ENCODE measurements at regions not wholly inside any gene's neighbourhood (a gene's known extent, or its start where the extent isn't known, plus 50 kb on each side); places are given as distances from the start of the nearest gene placed in this dataset.

GRCh38 chr3:94573337-94573736, 510.5 kb downstream of the NSUN3 start:
- no peak overlapping the region for H3K4me3 Mint-ChIP-seq
- H3K27me3 Mint-ChIP-seq (ENCODE audit: insufficient read depth), result no peaks in the 10 kb centered on the region
- no peak for DNase-seq
- TF ChIP-seq, protein P1, sequence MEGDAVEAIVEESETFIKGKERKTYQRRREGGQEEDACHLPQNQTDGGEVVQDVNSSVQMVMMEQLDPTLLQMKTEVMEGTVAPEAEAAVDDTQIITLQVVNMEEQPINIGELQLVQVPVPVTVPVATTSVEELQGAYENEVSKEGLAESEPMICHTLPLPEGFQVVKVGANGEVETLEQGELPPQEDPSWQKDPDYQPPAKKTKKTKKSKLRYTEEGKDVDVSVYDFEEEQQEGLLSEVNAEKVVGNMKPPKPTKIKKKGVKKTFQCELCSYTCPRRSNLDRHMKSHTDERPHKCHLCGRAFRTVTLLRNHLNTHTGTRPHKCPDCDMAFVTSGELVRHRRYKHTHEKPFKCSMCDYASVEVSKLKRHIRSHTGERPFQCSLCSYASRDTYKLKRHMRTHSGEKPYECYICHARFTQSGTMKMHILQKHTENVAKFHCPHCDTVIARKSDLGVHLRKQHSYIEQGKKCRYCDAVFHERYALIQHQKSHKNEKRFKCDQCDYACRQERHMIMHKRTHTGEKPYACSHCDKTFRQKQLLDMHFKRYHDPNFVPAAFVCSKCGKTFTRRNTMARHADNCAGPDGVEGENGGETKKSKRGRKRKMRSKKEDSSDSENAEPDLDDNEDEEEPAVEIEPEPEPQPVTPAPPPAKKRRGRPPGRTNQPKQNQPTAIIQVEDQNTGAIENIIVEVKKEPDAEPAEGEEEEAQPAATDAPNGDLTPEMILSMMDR (IDR thresholded peaks at IDR 0.05), result no peak
- no peaks in the 10 kb centered on the region for H3K4me1 Mint-ChIP-seq (ENCODE audit: low read depth)
- no peak overlapping the region for H3K27ac Mint-ChIP-seq
- H3K9me3 Mint-ChIP-seq, result peaks cover 24% of the 10 kb centered on the region
- no peaks in the 10 kb centered on the region for H3K36me3 Mint-ChIP-seq (ENCODE audit: low read depth)

- Mint-ChIP-seq H3K27me3 (ENCODE audit: insufficient read depth) (no peaks in the 10 kb centered on the region), H3K4me3 (no peak overlapping the region), H3K27ac (no peak overlapping the region), H3K9me3 (peaks cover 8% of the 10 kb centered on the region), H3K36me3 (ENCODE audit: low read depth) (no peaks in the 10 kb centered on the region), H3K4me1 (ENCODE audit: low read depth) (no peaks in the 10 kb centered on the region)
- DNase-seq, result no peak
- TF ChIP-seq, protein P1 (IDR thresholded peaks at IDR 0.05), result no peak
These were observed 524.4 kb downstream of the NSUN3 start for GRCh38 chr3:94587291-94587690.

DNA sequence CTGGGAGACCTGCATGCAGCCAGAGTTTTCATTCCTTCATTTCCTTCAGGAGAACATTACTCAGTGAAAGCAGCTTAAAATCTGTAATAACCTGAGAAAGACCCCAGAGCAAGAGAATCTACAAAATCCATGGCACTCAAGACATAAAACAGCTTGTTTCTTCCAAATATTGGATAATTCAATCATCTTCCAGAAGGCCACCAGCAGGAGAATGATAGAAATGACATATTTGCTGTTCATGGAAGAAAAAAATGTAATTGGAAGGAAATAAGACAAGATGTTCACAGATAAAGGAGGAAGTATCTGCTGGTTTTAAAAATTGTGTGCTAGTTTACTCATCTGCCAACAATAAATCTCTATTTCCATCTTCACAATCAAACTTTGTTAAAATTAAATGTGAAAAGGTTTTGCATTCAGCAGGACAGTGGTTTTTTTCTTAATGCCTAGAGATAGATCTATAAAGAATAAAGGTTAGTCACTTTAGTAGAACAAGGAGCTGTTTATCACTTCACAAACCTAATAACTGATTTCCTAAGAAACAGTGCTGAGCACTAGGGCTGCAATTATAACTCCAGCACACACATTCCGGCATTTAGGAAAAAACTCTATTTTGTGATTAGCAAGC, 530.8 kb downstream of the NSUN3 start:
- TF ChIP-seq, protein P1 (IDR thresholded peaks at IDR 0.05), result no peak
- H3K27ac Mint-ChIP-seq, result no peak overlapping the region
- DNase-seq, result no peak
- no peaks in the 10 kb centered on the region for H3K4me1 Mint-ChIP-seq (ENCODE audit: low read depth)
- H3K9me3 Mint-ChIP-seq, result peaks cover 8% of the 10 kb centered on the region
- no peak overlapping the region for H3K4me3 Mint-ChIP-seq
- H3K36me3 Mint-ChIP-seq (ENCODE audit: low read depth), result no peaks in the 10 kb centered on the region
- no peaks in the 10 kb centered on the region for H3K27me3 Mint-ChIP-seq (ENCODE audit: insufficient read depth)

DNA sequence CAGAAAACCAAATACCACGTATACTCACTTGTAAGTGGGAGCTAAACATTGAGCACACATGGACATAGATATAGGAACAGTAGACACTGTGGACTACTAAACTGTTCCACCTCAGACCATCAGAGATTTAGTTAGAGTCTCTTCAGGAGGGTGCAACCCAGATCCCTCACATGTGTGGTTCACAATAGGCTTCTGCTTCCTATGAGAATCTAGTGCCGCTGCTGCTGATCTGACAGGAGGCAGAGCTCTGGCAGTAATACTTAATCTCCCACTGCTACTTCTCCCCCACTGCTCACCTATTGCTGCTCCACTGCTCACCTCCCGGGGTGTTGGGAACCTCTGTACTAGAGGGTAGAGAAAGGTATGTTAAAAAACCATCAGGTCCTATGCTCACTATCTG, 533.3 kb downstream of the NSUN3 start:
- H3K27ac Mint-ChIP-seq, result no peak overlapping the region
- H3K4me3 Mint-ChIP-seq, result no peak overlapping the region
- H3K9me3 Mint-ChIP-seq, result peaks cover 20% of the 10 kb centered on the region
- no peak for DNase-seq
- no peaks in the 10 kb centered on the region for H3K36me3 Mint-ChIP-seq (ENCODE audit: low read depth)
- TF ChIP-seq, protein P1 (IDR thresholded peaks at IDR 0.05), result no peak
- H3K27me3 Mint-ChIP-seq (ENCODE audit: insufficient read depth), result no peaks in the 10 kb centered on the region
- no peaks in the 10 kb centered on the region for H3K4me1 Mint-ChIP-seq (ENCODE audit: low read depth)

DNA sequence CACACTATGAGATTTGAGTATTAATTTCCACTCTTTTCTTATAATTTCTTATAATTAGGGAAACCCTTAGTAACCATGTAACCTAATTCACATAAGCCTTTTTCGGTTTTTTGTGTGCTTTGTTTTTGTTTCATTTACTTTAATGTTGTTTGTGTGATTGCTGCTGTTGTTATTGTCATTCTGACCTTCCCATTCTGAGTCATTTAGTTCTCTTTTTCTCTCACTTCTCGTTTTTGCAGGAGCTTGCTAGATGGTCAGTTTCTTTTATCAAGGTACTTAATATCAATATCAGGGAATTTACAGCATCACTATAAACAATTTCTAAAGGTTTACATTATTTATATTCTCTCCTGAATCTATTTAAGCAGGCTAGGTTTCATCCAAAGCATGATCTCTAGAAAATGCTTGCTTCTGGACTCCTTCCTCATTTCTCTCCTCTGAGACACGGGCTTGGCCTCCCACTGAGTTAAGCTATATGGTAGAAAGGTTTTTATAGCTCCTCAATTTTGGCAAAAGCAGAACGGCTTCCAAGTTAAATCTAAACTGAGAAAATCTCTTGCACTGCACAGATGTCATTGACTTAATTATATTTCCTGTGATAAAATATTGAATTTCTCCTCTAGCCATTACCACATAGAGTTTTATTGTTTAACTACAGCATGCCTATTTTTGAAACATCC, 534.2 kb downstream of the NSUN3 start:
- DNase-seq, result no peak
- Mint-ChIP-seq H3K9me3 (peaks cover 21% of the 10 kb centered on the region), H3K36me3 (ENCODE audit: low read depth) (no peaks in the 10 kb centered on the region), H3K27me3 (ENCODE audit: insufficient read depth) (no peaks in the 10 kb centered on the region), H3K4me3 (no peak overlapping the region), H3K4me1 (ENCODE audit: low read depth) (no peaks in the 10 kb centered on the region), H3K27ac (no peak overlapping the region)
- TF ChIP-seq, protein P1 (IDR thresholded peaks at IDR 0.05), result no peak

Measured in HFFc6 (cell line).